Mammary epithelial cell (primary cell): ENCODE measurements at regions not wholly inside any gene's neighbourhood (a gene's known extent, or its start where the extent isn't known, plus 50 kb on each side); places are given as distances from the start of the nearest gene placed in this dataset.

Source experiments
- CTCF ChIP-seq, 2 donors: IDR thresholded peaks in 1 of 2; conservative IDR thresholded peaks in 1 of 2; 2 replicates each; pipeline ENCODE4 v1.5.1; 2011 to 2012; ENCODE audit warnings: inconsistent platforms in 2 of 2, low read length in 2 of 2, mild to moderate bottlenecking in 2 of 2, control low read depth in 1 of 2, low read depth in 1 of 2; ENCODE audit not compliant: insufficient read depth in 1 of 2; ENCODE audit errors: extremely low read depth in 1 of 2
- EZH2 ChIP-seq: IDR thresholded peaks from 2 replicates; pipeline ENCODE4 v1.6.1; 2012; ENCODE audit warnings: low read length, inconsistent platforms, borderline replicate concordance

- TF ChIP-seq CTCF (conservative IDR thresholded peaks at IDR 0.05 in 1 of 2, IDR thresholded peaks at IDR 0.05 in 1 of 2; ENCODE audit: extremely low read depth in 1 of 2, insufficient read depth in 1 of 2, low read depth in 1 of 2, low read length in 2 of 2), result no peak
- no peak for TF ChIP-seq EZH2
Observed at GRCh38 chr3:99466331-99466730, 172.1 kb upstream of the COL8A1 start.
